LHCN-M2 (cell line): ENCODE measurements at regions not wholly inside any gene's neighbourhood (a gene's known extent, or its start where the extent isn't known, plus 50 kb on each side); places are given as distances from the start of the nearest gene placed in this dataset.
"Not testable (repeated sequence)": the region's sequence is repeated elsewhere in the genome, so short reads cannot be mapped to it uniquely, and the experiment has no call there.

Experiments
- DNase-seq: peaks from one replicate; pipeline ENCODE4 v3.0.0-alpha.2; 2012; ENCODE audit warnings: low read depth

GRCh38 chr5:124871303-124871702 is 124.9 kb upstream of the ZNF608 start:
- peak; percentile 52 for DNase-seq

GRCh38 chr5:124872086-124872485 is 125.6 kb upstream of the ZNF608 start:
- DNase-seq, result no peak

GRCh38 chr5:124872615-124873014 is 126.2 kb upstream of the ZNF608 start:
- no peak for DNase-seq

- DNase-seq, result no peak
Measured at GRCh38 chr5:124873188-124873587, 126.7 kb upstream of the ZNF608 start.

- no peak for DNase-seq
Measured at GRCh38 chr5:124873713-124874112, 127.3 kb upstream of the ZNF608 start.

- DNase-seq, result no peak
Measured at GRCh38 chr5:124876566-124876965, 130.1 kb upstream of the ZNF608 start.

GRCh38 chr5:124876983-124877382 is 130.5 kb upstream of the ZNF608 start:
- no peak for DNase-seq

GRCh38 chr5:124877501-124878146 is 131.2 kb upstream of the ZNF608 start:
- DNase-seq, result no peak

- DNase-seq, result no peak
Measured at GRCh38 chr5:124878583-124879342, 132.3 kb upstream of the ZNF608 start.

- no peak for DNase-seq
Measured at GRCh38 chr5:124880903-124881697, 134.7 kb upstream of the ZNF608 start.

GRCh38 chr5:124883681-124884080 is 137.2 kb upstream of the ZNF608 start:
- DNase-seq, result no peak

GRCh38 chr5:124884114-124884513 is 137.7 kb upstream of the ZNF608 start:
- DNase-seq, result no peak

- DNase-seq, result no peak
Measured at GRCh38 chr5:124885490-124885889, 139.1 kb upstream of the ZNF608 start.

- no peak for DNase-seq
Measured at GRCh38 chr5:124887223-124887622, 140.8 kb upstream of the ZNF608 start.

- DNase-seq, result peak; percentile 45
Measured at GRCh38 chr5:124888050-124888506, 141.6 kb upstream of the ZNF608 start.

- DNase-seq, result no peak
Measured at GRCh38 chr5:124888622-124889485, 142.4 kb upstream of the ZNF608 start.

- DNase-seq, result peak; percentile 23
Measured at GRCh38 chr5:124889486-124889825, 143.0 kb upstream of the ZNF608 start.

GRCh38 chr5:124889850-124890249 is 143.4 kb upstream of the ZNF608 start:
- no peak for DNase-seq

GRCh38 chr5:124890442-124890841 is 144.0 kb upstream of the ZNF608 start:
- DNase-seq, result not testable (repeated sequence)

- DNase-seq, result no peak
Measured at GRCh38 chr5:124891179-124891578, 144.7 kb upstream of the ZNF608 start.

- DNase-seq, result no peak
Measured at GRCh38 chr5:124892185-124892848, 145.9 kb upstream of the ZNF608 start.
